IMR-90 (cell line): ENCODE measurements at regions not wholly inside any gene's neighbourhood (a gene's known extent, or its start where the extent isn't known, plus 50 kb on each side); places are given as distances from the start of the nearest gene placed in this dataset.

Experiments used
- ATAC-seq: fragments of 200-7000 bp; cut with Tn5 transposase; 2 replicates; pipeline ENCODE4 v1.9.1; 2020; ENCODE audit warnings: low read depth, mild to moderate bottlenecking, moderate library complexity
- BruUV-seq: library from RNA; stranded (reverse); fragments of 400-500 nt; replicated peaks from 2 replicates; lab custom pipeline; 2021; lab: Mats Ljungman, UMichigan
- CTCF ChIA-PET: fragments of 300-600 bp; formaldehyde crosslinking; extraction: SDS; loops from one replicate; lab custom pipeline; 2021; ENCODE audit warnings: antibody characterized with exemption; lab: Yijun Ruan, JAX
- POLR2A ChIA-PET: fragments of 300-600 bp; sonication (Branson Sonifier 250); formaldehyde crosslinking; loops from one replicate; lab custom pipeline; 2022; ENCODE audit warnings: antibody characterized with exemption; ENCODE audit not compliant: unreplicated experiment; lab: Charles Lee
- DNase-seq: peaks from one replicate; pipeline ENCODE4 v3.0.0; 2013
- H2AFZ ChIP-seq: replicated peaks from 2 replicates; pipeline ENCODE3; 2013; ENCODE audit warnings: low read length, mild to moderate bottlenecking; ENCODE audit not compliant: poor library complexity
- H2AK5ac ChIP-seq: 2 replicates; pipeline ENCODE4 v1.6.1; 2013; ENCODE audit warnings: low read depth, low read length, inconsistent platforms
- H2AK9ac ChIP-seq: replicated peaks from 2 replicates; pipeline ENCODE3; 2013; ENCODE audit warnings: mild to moderate bottlenecking, low read depth, low read length, moderate library complexity; ENCODE audit not compliant: poor library complexity
- H2BK120ac ChIP-seq: 2 replicates; pipeline ENCODE4 v1.6.1; 2013; ENCODE audit warnings: low read depth, low read length, inconsistent platforms
- H2BK15ac ChIP-seq: 3 replicates; pipeline ENCODE4 v1.6.1; 2013; ENCODE audit warnings: low read depth, low read length, inconsistent platforms
- H2BK20ac ChIP-seq: 2 replicates; pipeline ENCODE4 v1.6.1; 2013; ENCODE audit warnings: low read depth, mild to moderate bottlenecking, inconsistent platforms, low read length, moderate library complexity
- H2BK5ac ChIP-seq: 2 replicates; pipeline ENCODE4 v1.6.1; 2013; ENCODE audit warnings: mild to moderate bottlenecking, low read depth, low read length, inconsistent platforms; ENCODE audit not compliant: poor library complexity, severe bottlenecking
- H3K14ac ChIP-seq: replicated peaks from 2 replicates; pipeline ENCODE4 v1.6.1; 2013; ENCODE audit warnings: low read depth, low read length, inconsistent platforms
- H3K18ac ChIP-seq: 2 replicates; pipeline ENCODE4 v1.6.1; 2013; ENCODE audit warnings: low read depth, low read length, control low read depth
- H3K23ac ChIP-seq: 2 replicates; pipeline ENCODE4 v1.6.1; 2013; ENCODE audit warnings: low read depth, low read length, inconsistent platforms
- H3K27ac ChIP-seq: 2 replicates; pipeline ENCODE4 v1.5.1; 2013; ENCODE audit warnings: mild to moderate bottlenecking, control low read depth, low read length; ENCODE audit not compliant: insufficient read depth
- H3K27me3 ChIP-seq: 2 replicates; pipeline ENCODE4 v1.6.1; 2013; ENCODE audit warnings: low read length; ENCODE audit not compliant: control insufficient read depth, insufficient read depth
- H3K36me3 ChIP-seq: 2 replicates; pipeline ENCODE4 v1.6.1; 2013; ENCODE audit warnings: low read length, mixed read lengths; ENCODE audit not compliant: control insufficient read depth, insufficient read depth
- H3K4ac ChIP-seq: 2 replicates; pipeline ENCODE4 v1.6.1; 2013; ENCODE audit warnings: low read depth, low read length, inconsistent platforms
- H3K4me1 ChIP-seq: 2 replicates; pipeline ENCODE4 v1.6.1; 2013; ENCODE audit warnings: low read length, mixed read lengths; ENCODE audit not compliant: control insufficient read depth, insufficient read depth
- H3K4me2 ChIP-seq: 2 replicates; pipeline ENCODE4 v1.6.1; 2013; ENCODE audit warnings: low read depth, mild to moderate bottlenecking, control low read depth, low read length, moderate library complexity
- H3K4me3 ChIP-seq: 2 replicates; pipeline ENCODE4 v1.5.1; 2013; ENCODE audit warnings: low read depth, mild to moderate bottlenecking, control low read depth, low read length, moderate library complexity; ENCODE audit not compliant: insufficient read depth
- H3K56ac ChIP-seq: 2 replicates; pipeline ENCODE4 v1.6.1; 2013; ENCODE audit warnings: low read length, inconsistent platforms; ENCODE audit not compliant: insufficient read depth; ENCODE audit errors: extremely low read depth
- H3K79me1 ChIP-seq, 2 experiments: 2 replicates each; pipeline ENCODE4 v1.6.1; 2013; ENCODE audit warnings: low read length in 2 of 2, inconsistent platforms in 1 of 2, low read depth in 1 of 2
- H3K9ac ChIP-seq: 2 replicates; pipeline ENCODE4 v1.6.1; 2013; ENCODE audit warnings: low read depth, low read length, control low read depth
- H3K9me1 ChIP-seq: 2 replicates; pipeline ENCODE4 v1.6.1; 2013; ENCODE audit warnings: low read length, inconsistent platforms; ENCODE audit not compliant: insufficient read depth
- H3K9me3 ChIP-seq: 2 replicates; pipeline ENCODE4 v1.6.1; 2013; ENCODE audit warnings: low read length; ENCODE audit not compliant: control insufficient read depth, insufficient read depth
- H4K20me1 ChIP-seq: 2 replicates; pipeline ENCODE4 v1.6.1; 2013; ENCODE audit warnings: low read length, inconsistent platforms; ENCODE audit not compliant: insufficient read depth
- H4K5ac ChIP-seq: 2 replicates; pipeline ENCODE4 v1.6.1; 2013; ENCODE audit warnings: mild to moderate bottlenecking, low read depth, low read length, control low read depth
- H4K8ac ChIP-seq, 2 experiments: 2 replicates each; pipeline ENCODE4 v1.6.1; 2013; ENCODE audit warnings: low read depth in 2 of 2, low read length in 2 of 2, control low read depth in 1 of 2, inconsistent platforms in 1 of 2
- H4K91ac ChIP-seq: 2 replicates; pipeline ENCODE4 v1.6.1; 2013; ENCODE audit warnings: low read depth, low read length, inconsistent platforms; ENCODE audit not compliant: insufficient read depth
- CEBPB ChIP-seq: IDR thresholded peaks from 2 replicates; pipeline ENCODE4 v1.6.1; 2012; ENCODE audit warnings: low read depth, low read length, improper control_type of control experiment
- CHD1 ChIP-seq: IDR thresholded peaks from 2 replicates; pipeline ENCODE4 v1.6.1; 2012; ENCODE audit warnings: low read depth, low read length, improper control_type of control experiment
- MAZ ChIP-seq: IDR thresholded peaks from 2 replicates; pipeline ENCODE4 v1.6.1; 2012; ENCODE audit warnings: low read depth, mild to moderate bottlenecking, low read length, improper control_type of control experiment, moderate library complexity, borderline replicate concordance
- NFE2L2 ChIP-seq: fragments of 150-350 bp; IDR thresholded peaks from 2 replicates; pipeline ENCODE4 v1.6.1; 2016; ENCODE audit warnings: low read depth, mild to moderate bottlenecking, low read length
- POLR2A ChIP-seq: IDR thresholded peaks from 2 replicates; pipeline ENCODE4 v1.6.1; 2012; ENCODE audit warnings: mild to moderate bottlenecking, low read depth, low read length
- RCOR1 ChIP-seq: IDR thresholded peaks from 2 replicates; pipeline ENCODE4 v1.6.1; 2012; ENCODE audit warnings: mild to moderate bottlenecking, low read length, improper control_type of control experiment; ENCODE audit not compliant: insufficient replicate concordance
- SMC3 ChIP-seq: fragments of 150-350 bp; IDR thresholded peaks from 2 replicates; pipeline ENCODE4 v1.6.1; 2016; ENCODE audit warnings: low read depth, mild to moderate bottlenecking, antibody characterized with exemption, low read length, moderate library complexity
- WGBS, 2 experiments: methylation state at CpG; one replicate each; pipeline versions ENCODE4 v1.1.5 to v1.1.7; 2013; ENCODE audit warnings: missing lambda C conversion rate in 2 of 2; ENCODE audit not compliant: insufficient read length in 1 of 2; ENCODE audit errors: extremely low coverage in 2 of 2; 5-methylcytosine and 5-hydroxymethylcytosine counted together
- dilution Hi-C: fragments of 300-500 bp; cut with HindIII; formaldehyde crosslinking; loops from one replicate; pipeline ENCODE4 v1.14.3; 2018; ENCODE audit warnings: low sequenced_read_pairs; ENCODE audit not compliant: unreplicated experiment
- in situ Hi-C: fragments of 300-500 bp; cut with MboI; formaldehyde crosslinking; loops from 3 replicates; pipeline ENCODE4 v1.14.3; 2019; ENCODE audit warnings: low sequenced_read_pairs, inconsistent platforms, mixed read lengths
- intact Hi-C: fragments of 100-400 bp; cut with micrococcal nuclease; formaldehyde crosslinking; loops from 2 replicates; pipeline ENCODE4 v1.10.0; 2022
- TF ChIP-seq, protein P1 (sequence below): fragments of 150-350 bp; IDR thresholded peaks from 2 replicates; pipeline ENCODE4 v1.6.1; 2017; ENCODE audit warnings: mild to moderate bottlenecking, antibody characterized with exemption, low read length, low read depth

DNA sequence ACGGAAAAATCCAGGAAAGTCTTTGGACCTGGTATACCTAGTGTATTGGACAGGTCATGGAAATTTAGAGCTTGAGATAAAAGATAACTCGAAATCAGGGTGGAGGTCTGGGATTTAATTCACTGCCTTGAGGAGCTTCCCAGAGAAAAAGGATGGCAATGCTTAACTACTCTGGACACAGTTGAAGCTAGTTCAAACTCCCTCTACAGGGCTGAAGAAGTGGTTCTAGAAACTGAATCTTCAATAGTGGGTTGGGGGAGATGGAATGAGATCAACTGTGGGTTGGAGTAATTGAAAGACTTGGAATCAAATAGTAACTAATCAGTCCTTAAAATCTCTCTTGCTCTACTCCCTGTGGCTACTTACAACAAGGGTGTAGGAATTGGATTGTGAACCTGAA, 600.1 kb downstream of the IRS1 start:
- ChIA-PET CTCF (interaction anchor here (0.6 kb wide), 1 partner anchor 299 kb away, joined by 3 read pairs; no protein-coding TSS in a partner anchor), POLR2A (no interaction called here)
- in situ Hi-C loops: loop anchor here (25.0 kb wide), 2 partner anchors 312 to 788 kb away; no protein-coding TSS in a partner anchor
- Histone ChIP-seq H4K5ac (no peak overlapping the region), H3K9me3 (no peaks in the 10 kb centered on the region), H3K4me2 (no peak overlapping the region), H3K9ac (no peak overlapping the region), H2BK120ac (no peak overlapping the region), H3K9me1 (no peaks in the 10 kb centered on the region), H3K79me1 (no peaks in the 10 kb centered on the region), H3K4me1 (no peaks in the 10 kb centered on the region), H3K18ac (no peak overlapping the region), H3K4me3 (no peak overlapping the region), H2AK9ac (no peak overlapping the region), H2BK5ac (no peak overlapping the region), H2AFZ (no peak overlapping the region), H3K14ac (no peak overlapping the region), H3K27me3 (no peaks in the 10 kb centered on the region), H4K91ac (no peak overlapping the region), H3K4ac (no peak overlapping the region), H2BK15ac (no peak overlapping the region), H3K36me3 (no peaks in the 10 kb centered on the region), H2AK5ac (0 out of 2 replicates have a peak overlapping the region, but pooled peaks have one; percentile 24), H3K23ac (no peak overlapping the region), H3K27ac (no peak overlapping the region), H3K56ac (no peak overlapping the region), H4K8ac (no peak overlapping the region), H4K20me1 (no peaks in the 10 kb centered on the region), H2BK20ac (no peak overlapping the region)
- dilution Hi-C loops: no loop called here
- no peak for TF ChIP-seq MAZ
- TF ChIP-seq, protein P1, sequence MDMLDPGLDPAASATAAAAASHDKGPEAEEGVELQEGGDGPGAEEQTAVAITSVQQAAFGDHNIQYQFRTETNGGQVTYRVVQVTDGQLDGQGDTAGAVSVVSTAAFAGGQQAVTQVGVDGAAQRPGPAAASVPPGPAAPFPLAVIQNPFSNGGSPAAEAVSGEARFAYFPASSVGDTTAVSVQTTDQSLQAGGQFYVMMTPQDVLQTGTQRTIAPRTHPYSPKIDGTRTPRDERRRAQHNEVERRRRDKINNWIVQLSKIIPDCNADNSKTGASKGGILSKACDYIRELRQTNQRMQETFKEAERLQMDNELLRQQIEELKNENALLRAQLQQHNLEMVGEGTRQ: no peak
- no peak for TF ChIP-seq NFE2L2
- TF ChIP-seq POLR2A: no peak
- TF ChIP-seq RCOR1: no peak
- no peak for TF ChIP-seq SMC3
- no peak for TF ChIP-seq CEBPB
- TF ChIP-seq CHD1: no peak
- intact Hi-C loops: no loop called here
- ATAC-seq (no peak), DNase-seq (no peak)
- no CpG with 5 or more reads among the region's 2 CpGs for WGBS, 2 experiments
- no TSS peak for BruUV-seq
